ENCODE measurements at regions not wholly inside any gene's neighbourhood (a gene's known extent, or its start where the extent isn't known, plus 50 kb on each side); places are given as distances from the start of the nearest gene placed in this dataset.
"Not testable (repeated sequence)": the region's sequence is repeated elsewhere in the genome, so short reads cannot be mapped to it uniquely, and the experiment has no call there.

- H3K27ac Mint-ChIP-seq, result not testable (repeated sequence)
- DNase-seq (ENCODE audit: low spot score), result peak; percentile 41
Observed at GRCh38 chr9:83113445-83113844, 50.5 kb upstream of the RASEF start.

More at GRCh38 chr9:83113445-83113844, 50.5 kb upstream of the RASEF start:
- H2AFZ ChIP-seq; H3K36me3 ChIP-seq (ENCODE audit: insufficient read depth); H4K20me1 ChIP-seq (replicated peaks; ENCODE audit: insufficient read depth); H3F3A ChIP-seq (replicated peaks; ENCODE audit: low read depth); ATAC-seq; H3K4me2 ChIP-seq; H3K27me3 ChIP-seq (ENCODE audit: insufficient read depth); H3K4me3 ChIP-seq; H3K27me3 Mint-ChIP-seq (ENCODE audit: insufficient read depth, low read depth, poor library complexity); H3K4me3 Mint-ChIP-seq; H3K4me1 ChIP-seq (ENCODE audit: insufficient read depth); H3K4me1 Mint-ChIP-seq; H3K79me2 ChIP-seq (replicated peaks; ENCODE audit: insufficient read depth); H3K9me2 ChIP-seq (ENCODE audit: insufficient read depth); H3K27ac ChIP-seq (ENCODE audit: low read depth): not testable (repeated sequence)
- H3K36me3 Mint-ChIP-seq (ENCODE audit: low read depth), result peaks cover 24% of the 10 kb centered on the region
- peaks cover 29% of the 10 kb centered on the region for H3K9me3 Mint-ChIP-seq
